Esophagus (tissue), 2 donors: ENCODE measurements at regions not wholly inside any gene's neighbourhood (a gene's known extent, or its start where the extent isn't known, plus 50 kb on each side); places are given as distances from the start of the nearest gene placed in this dataset.

Source experiments
- H3K27ac ChIP-seq, 2 donors: one replicate each; pipeline ENCODE4 v1.5.1; 2013; ENCODE audit warnings: low read depth in 2 of 2, mild to moderate bottlenecking in 2 of 2, inconsistent platforms in 1 of 2, low read length in 1 of 2, moderate library complexity in 1 of 2
- H3K27me3 ChIP-seq, 2 donors: one replicate each; pipeline ENCODE4 v1.6.1; 2013; ENCODE audit warnings: low read length in 2 of 2, control low read depth in 1 of 2, mild to moderate bottlenecking in 1 of 2; ENCODE audit not compliant: insufficient read depth in 2 of 2, control insufficient read depth in 1 of 2
- H3K36me3 ChIP-seq, 2 donors: one replicate each; pipeline ENCODE4 v1.6.1; 2013; ENCODE audit warnings: low read length in 1 of 2; ENCODE audit not compliant: control insufficient read depth in 2 of 2, insufficient read depth in 2 of 2
- H3K4me1 ChIP-seq, 2 donors: one replicate each; pipeline ENCODE4 v1.6.1; 2013; ENCODE audit warnings: low read length in 1 of 2; ENCODE audit not compliant: control insufficient read depth in 2 of 2, insufficient read depth in 2 of 2
- H3K4me3 ChIP-seq, 2 donors: one replicate each; pipeline ENCODE4 v1.5.1; 2013; ENCODE audit warnings: low read length in 2 of 2, mild to moderate bottlenecking in 2 of 2, low read depth in 1 of 2, moderate library complexity in 1 of 2
- H3K9me3 ChIP-seq, 2 donors: one replicate each; pipeline ENCODE4 v1.6.1; 2013; ENCODE audit warnings: mild to moderate bottlenecking in 2 of 2, low read depth in 1 of 2, low read length in 1 of 2, moderate library complexity in 1 of 2; ENCODE audit not compliant: control insufficient read depth in 2 of 2, insufficient read depth in 1 of 2
- WGBS, 2 donors: extraction: QIAGEN DNeasy Blood & Tissue Kit; methylation state at CpG; one replicate each; pipeline ENCODE4 v1.1.7; 2013; 5-methylcytosine and 5-hydroxymethylcytosine counted together
- donor health status: healthy with polysubstance abuse.
- donor health status: Bipolar disorder and iron deficiency.

DNA sequence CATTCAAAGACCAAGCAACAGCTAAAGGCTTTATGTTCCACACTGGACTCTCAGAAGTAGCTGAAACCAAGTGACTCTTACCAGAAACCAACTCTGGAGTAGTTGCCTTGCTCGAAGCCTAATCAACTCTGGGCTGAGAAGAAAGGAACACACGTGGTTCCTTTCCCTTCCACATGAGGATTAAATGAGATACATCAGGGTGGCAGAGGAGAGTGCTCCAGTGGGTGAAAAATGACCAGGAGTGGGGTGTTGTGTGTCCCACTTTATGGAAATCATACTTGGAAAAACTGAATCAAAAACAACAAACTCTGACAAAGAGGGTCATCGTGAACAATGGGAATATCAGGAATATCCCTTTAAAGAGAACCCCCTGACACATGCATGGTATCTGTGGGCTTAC lies 234.2 kb upstream of the ASIC2 start:
- Histone ChIP-seq H3K4me3 (no peak overlapping the region), H3K4me1 (no peaks in the 10 kb centered on the region), H3K9me3 (peaks cover 0 to 8% of the 10 kb centered on the region in 2 donors), H3K27me3 (no peaks in the 10 kb centered on the region), H3K27ac (no peak overlapping the region), H3K36me3 (no peaks in the 10 kb centered on the region)
- 61 to 62% methylated on average over 3 of the region's 3 CpGs for whole genome bisulfite sequencing, 2 donors

DNA sequence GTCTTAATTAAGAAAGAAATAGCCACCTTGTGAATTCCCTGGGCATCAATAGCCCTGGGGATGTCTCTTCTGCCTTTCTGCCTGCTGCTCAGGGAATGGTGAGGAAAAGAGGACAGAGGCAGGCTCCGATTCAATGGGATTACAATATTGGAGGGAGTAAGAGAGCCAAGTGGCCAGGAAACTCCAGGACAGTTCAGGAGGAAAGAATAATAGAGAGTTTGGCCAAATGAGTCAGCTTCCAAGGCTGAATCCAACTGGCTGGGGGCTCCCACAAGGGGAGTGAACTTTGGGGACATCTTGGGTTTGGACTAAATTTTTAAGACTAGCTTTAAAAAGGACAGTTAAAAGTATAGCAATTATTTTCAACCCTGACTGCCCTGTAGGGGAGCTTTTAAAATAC lies 235.8 kb upstream of the ASIC2 start:
- no peaks in the 10 kb centered on the region for H3K27me3 ChIP-seq
- H3K4me3 ChIP-seq = no peak overlapping the region
- 53 to 67% methylated on average over 1 of the region's 1 CpG for WGBS, 2 donors

DNA sequence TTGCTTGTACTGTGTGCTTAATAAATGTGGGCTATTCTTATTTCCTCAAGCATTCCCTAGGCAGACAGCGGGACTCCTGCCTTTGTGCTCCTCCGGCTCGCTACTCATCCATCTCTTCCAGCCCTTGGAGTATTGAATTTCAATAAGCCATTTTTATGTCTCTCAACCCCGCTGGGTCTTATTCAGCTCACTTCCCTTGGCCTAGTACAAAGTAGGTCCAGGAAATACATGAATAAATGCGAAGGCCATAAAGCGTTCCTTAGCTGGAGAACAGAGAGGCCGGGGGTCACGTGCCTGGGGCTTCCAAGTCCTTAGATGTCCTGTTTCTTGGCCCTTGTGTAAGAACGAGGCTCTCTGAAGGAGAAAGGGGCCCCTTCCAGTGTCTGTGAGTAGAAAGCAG lies 236.7 kb upstream of the ASIC2 start:
- Histone ChIP-seq H3K4me3 (no peak overlapping the region), H3K27me3 (no peaks in the 10 kb centered on the region), H3K9me3 (peaks cover 0 to 8% of the 10 kb centered on the region in 2 donors), H3K4me1 (no peaks in the 10 kb centered on the region), H3K36me3 (no peaks in the 10 kb centered on the region), H3K27ac (no peak overlapping the region)
- WGBS, 2 donors = 83 to 85% methylated on average over 9 of the region's 9 CpGs

More for the DNA sequence above, 235.8 kb upstream of the ASIC2 start:
- Histone ChIP-seq H3K36me3 (no peaks in the 10 kb centered on the region), H3K4me1 (no peaks in the 10 kb centered on the region), H3K9me3 (peaks cover 0 to 8% of the 10 kb centered on the region in 2 donors), H3K27ac (no peak overlapping the region)

DNA sequence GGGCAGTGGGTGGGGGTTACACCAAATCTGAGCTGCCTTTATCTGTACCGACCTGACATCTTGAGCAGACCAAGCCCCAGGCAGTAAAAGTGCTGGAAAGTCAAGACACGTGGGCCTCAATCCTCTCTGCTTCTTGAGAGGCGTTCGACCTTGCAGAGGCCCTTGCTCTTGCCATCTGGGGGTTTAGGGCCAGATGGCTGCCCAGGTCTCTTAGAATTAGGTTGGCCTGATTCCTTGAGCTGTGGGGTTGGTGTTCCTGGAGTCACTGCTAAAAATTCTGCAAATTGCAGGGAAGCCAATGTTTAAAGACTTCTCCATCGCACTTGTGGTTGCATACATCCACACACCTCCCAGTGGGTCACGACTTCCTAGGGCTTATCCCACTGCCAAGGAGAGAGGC lies 238.2 kb upstream of the ASIC2 start:
- 83 to 85% methylated on average over 6 of the region's 6 CpGs for WGBS, 2 donors
- no peak overlapping the region for H3K4me3 ChIP-seq
- H3K27ac ChIP-seq = no peak overlapping the region
- no peaks in the 10 kb centered on the region for H3K4me1 ChIP-seq
- H3K27me3 ChIP-seq = no peaks in the 10 kb centered on the region
- no peaks in the 10 kb centered on the region for H3K36me3 ChIP-seq
- H3K9me3 ChIP-seq = peaks cover 0 to 8% of the 10 kb centered on the region in 2 donors

DNA sequence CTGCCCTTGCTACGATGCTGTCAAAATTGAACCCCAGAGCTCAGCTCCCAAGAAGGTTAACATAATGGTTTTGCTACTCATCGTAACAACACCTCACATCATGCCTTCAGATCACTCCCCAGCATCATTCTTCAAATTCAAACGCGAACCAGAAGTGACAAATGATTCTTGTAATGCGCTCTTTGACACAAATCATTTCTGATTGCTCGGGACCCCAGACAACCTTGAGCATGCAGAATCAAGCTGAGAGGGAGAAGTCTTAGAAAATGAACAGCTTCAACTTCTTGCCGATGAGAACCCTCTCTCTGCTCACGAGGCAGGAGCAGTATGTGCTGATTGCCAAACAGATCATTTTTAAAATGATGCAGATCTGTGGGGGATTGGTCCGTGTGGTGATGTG lies 241.0 kb upstream of the ASIC2 start:
- no peak overlapping the region for H3K27ac ChIP-seq
- WGBS, 2 donors = 76 to 77% methylated on average over 9 of the region's 9 CpGs
- no peaks in the 10 kb centered on the region for H3K27me3 ChIP-seq
- H3K4me3 ChIP-seq = no peak overlapping the region
- H3K4me1 ChIP-seq = no peaks in the 10 kb centered on the region
- no peaks in the 10 kb centered on the region for H3K9me3 ChIP-seq
- no peaks in the 10 kb centered on the region for H3K36me3 ChIP-seq

DNA sequence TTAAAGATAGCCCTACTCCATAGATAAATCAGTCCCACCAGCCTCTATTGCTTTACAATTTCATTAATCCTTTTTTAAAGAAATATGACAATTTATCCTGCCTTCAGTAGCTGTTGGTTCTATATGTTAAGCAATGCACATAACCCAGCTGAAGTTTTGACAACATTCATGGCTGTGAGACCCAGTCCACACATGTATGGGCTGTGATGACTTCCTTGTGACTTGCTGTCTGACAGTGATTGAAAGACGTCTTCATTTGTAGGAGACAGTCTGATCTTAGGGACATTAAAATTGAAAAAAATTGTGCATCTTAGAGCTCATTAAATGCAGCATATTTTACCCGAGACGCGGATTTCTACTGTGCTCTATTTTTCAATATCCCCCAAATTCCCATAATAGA lies 252.0 kb upstream of the ASIC2 start:
- WGBS, 2 donors = 91% methylated on average over 4 of the region's 4 CpGs

DNA sequence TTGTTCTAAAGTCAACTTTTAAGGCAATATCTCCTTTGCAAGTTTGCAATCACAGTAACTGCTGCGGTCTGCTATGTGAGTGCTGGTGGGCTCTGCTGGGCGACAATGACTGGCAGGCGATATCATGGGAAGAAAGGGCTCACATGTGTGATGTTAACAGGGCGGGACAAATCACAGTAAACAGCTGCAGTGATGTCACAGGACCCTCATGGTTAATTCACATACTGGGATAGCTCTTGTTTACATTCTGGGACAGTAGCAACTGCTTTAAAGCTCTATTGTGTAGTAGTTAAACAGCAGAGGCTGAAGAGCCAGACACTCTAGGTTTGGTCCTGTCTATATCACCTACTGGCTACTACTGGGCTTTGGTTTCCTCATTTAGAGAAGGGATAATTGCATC lies 257.2 kb upstream of the ASIC2 start:
- Histone ChIP-seq H3K36me3 (no peaks in the 10 kb centered on the region), H3K9me3 (peaks cover 0 to 2% of the 10 kb centered on the region in 2 donors), H3K4me3 (no peak overlapping the region), H3K27ac (no peak overlapping the region), H3K4me1 (no peaks in the 10 kb centered on the region), H3K27me3 (no peaks in the 10 kb centered on the region)
- whole genome bisulfite sequencing, 2 donors = 77 to 79% methylated on average over 4 of the region's 4 CpGs

More for the DNA sequence above, 252.0 kb upstream of the ASIC2 start:
- no peaks in the 10 kb centered on the region for H3K9me3 ChIP-seq
- no peak overlapping the region for H3K4me3 ChIP-seq
- no peaks in the 10 kb centered on the region for H3K36me3 ChIP-seq
- H3K27me3 ChIP-seq = no peaks in the 10 kb centered on the region
- no peaks in the 10 kb centered on the region for H3K4me1 ChIP-seq
- H3K27ac ChIP-seq = no peak overlapping the region

DNA sequence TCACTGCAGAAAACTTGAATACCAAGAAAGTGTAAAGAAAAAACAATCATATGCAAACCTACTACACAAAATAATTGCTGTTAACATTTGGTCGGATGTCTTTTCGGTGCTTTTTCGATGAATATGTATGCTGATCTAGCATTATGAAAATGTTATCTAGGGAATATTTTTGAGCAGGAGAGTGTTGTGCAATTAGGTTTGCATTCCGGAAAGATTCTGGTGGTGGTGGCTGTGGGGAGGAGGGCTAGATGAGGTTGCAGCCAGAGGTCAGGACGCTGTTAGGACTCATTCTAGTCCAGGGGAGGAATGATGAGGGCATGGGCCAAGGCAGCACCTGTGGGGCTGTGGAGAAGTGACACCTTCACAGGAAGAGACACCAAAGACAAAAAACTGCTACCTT lies 258.0 kb upstream of the ASIC2 start:
- Histone ChIP-seq H3K27ac (no peak overlapping the region), H3K36me3 (no peaks in the 10 kb centered on the region), H3K4me3 (no peak overlapping the region), H3K27me3 (peaks cover 0 to 1% of the 10 kb centered on the region in 2 donors), H3K4me1 (no peaks in the 10 kb centered on the region), H3K9me3 (peaks cover 0 to 2% of the 10 kb centered on the region in 2 donors)
- 80 to 83% methylated on average over 5 of the region's 5 CpGs for WGBS, 2 donors

DNA sequence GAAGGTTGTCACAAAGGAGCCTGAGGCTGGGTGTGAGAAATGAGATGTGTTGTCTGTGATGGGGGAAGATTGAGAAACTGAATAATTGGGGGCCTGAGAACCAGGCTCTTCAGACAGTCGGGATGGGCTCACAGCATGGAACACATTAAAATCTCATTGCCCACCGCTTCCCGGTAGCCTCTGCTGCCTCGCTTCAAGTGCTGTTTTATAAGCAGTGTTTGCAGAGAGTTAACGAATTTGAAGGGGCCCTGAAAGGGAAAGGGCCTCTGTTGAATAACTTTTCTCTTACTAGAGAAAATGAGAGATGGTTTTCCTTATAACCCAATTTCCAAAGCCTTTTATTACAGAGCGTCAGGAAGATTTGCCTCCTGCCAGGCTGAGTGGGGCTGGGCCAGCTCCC lies 258.8 kb upstream of the ASIC2 start:
- 34 to 49% methylated on average over 6 of the region's 6 CpGs for WGBS, 2 donors
- H3K9me3 ChIP-seq = peaks cover 0 to 2% of the 10 kb centered on the region in 2 donors
- H3K36me3 ChIP-seq = no peaks in the 10 kb centered on the region
- H3K4me1 ChIP-seq = no peaks in the 10 kb centered on the region
- H3K4me3 ChIP-seq = no peak overlapping the region
- H3K27me3 ChIP-seq = peaks cover 0 to 2% of the 10 kb centered on the region in 2 donors
- H3K27ac ChIP-seq = no peak overlapping the region

DNA sequence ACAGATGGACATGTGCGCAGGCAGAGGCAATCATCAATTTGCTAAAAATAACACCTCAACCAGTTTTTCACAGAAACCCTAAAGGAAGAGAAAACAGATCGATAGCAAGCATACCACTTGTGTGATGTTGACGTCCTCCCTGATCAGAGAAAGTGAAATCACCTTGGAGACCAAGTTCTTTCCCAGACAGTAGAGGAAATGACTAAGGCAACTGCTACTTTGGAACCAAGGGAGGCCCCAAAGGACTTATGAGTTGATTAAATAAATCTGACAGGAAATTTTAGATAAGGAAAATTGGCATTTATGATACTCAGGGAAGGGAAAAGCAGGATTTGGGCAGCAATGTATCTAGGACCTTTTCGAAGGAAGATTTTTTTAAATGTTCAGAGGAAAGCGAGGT lies 267.1 kb upstream of the ASIC2 start:
- Histone ChIP-seq H3K4me1 (no peaks in the 10 kb centered on the region), H3K36me3 (no peaks in the 10 kb centered on the region), H3K27me3 (peaks cover 0 to 2% of the 10 kb centered on the region in 2 donors), H3K9me3 (peaks cover 4% of the 10 kb centered on the region in 2 donors), H3K4me3 (no peak overlapping the region), H3K27ac (no peak overlapping the region)
- 69 to 75% methylated on average over 5 of the region's 5 CpGs for WGBS, 2 donors
